ENCODE measurements at regions not wholly inside any gene's neighbourhood (a gene's known extent, or its start where the extent isn't known, plus 50 kb on each side); places are given as distances from the start of the nearest gene placed in this dataset.
A peak's percentile ranks its signal among the peaks of the same experiment; 100 is the strongest.
"Not testable (repeated sequence)": the region's sequence is repeated elsewhere in the genome, so short reads cannot be mapped to it uniquely, and the experiment has no call there.

DNA sequence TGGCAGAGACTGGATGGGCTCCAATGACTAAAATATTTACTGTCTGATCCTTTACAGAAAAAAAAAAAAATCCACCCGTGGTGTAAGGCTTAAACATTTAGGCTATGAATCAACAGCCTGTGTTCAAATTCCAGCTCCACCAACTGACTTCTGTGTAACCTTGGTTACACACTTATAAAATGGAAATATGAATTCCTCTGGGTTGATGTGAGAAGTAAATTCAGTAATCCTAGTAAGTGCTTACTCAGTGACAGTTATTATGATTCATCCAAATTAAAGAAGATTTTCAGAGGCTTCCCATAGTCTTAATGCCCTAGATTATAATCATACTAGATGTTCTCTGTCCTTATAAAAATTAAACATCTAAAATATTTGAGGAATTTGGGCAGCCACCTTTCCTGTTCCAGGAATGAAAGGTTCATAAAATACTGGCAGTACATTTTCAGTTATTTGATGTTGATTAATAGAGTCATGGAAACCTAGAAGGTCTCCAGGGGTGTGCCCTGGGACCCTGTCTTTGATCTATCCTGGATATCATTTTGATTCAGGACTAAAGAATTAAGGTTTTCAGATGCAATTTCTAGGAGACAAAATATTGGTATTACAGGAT, 180.3 kb upstream of the ZNF217 start:
- TF ChIP-seq, protein P1, sequence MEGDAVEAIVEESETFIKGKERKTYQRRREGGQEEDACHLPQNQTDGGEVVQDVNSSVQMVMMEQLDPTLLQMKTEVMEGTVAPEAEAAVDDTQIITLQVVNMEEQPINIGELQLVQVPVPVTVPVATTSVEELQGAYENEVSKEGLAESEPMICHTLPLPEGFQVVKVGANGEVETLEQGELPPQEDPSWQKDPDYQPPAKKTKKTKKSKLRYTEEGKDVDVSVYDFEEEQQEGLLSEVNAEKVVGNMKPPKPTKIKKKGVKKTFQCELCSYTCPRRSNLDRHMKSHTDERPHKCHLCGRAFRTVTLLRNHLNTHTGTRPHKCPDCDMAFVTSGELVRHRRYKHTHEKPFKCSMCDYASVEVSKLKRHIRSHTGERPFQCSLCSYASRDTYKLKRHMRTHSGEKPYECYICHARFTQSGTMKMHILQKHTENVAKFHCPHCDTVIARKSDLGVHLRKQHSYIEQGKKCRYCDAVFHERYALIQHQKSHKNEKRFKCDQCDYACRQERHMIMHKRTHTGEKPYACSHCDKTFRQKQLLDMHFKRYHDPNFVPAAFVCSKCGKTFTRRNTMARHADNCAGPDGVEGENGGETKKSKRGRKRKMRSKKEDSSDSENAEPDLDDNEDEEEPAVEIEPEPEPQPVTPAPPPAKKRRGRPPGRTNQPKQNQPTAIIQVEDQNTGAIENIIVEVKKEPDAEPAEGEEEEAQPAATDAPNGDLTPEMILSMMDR (IDR thresholded peaks at IDR 0.05), result no peak
- intact Hi-C loops (cut with DNase I), result loop anchor here (2.0 to 5.0 kb wide), 3 partner anchors 141 to 197 kb away; partner anchors contain the start of gene ZNF217
- peak overlapping the region; percentile 68 to 72 for H3K27ac ChIP-seq
- no peaks in the 10 kb centered on the region for H3K27me3 ChIP-seq
- no peaks in the 10 kb centered on the region for H3K9me3 ChIP-seq
- H3K4me3 ChIP-seq, result no peak overlapping the region
- no peak for DNase-seq (ENCODE audit: low spot score in 2 of 2)
- peaks cover 0 to 12% of the 10 kb centered on the region in 2 donors for H3K4me1 ChIP-seq
- H3K36me3 ChIP-seq, result no peaks in the 10 kb centered on the region

DNA sequence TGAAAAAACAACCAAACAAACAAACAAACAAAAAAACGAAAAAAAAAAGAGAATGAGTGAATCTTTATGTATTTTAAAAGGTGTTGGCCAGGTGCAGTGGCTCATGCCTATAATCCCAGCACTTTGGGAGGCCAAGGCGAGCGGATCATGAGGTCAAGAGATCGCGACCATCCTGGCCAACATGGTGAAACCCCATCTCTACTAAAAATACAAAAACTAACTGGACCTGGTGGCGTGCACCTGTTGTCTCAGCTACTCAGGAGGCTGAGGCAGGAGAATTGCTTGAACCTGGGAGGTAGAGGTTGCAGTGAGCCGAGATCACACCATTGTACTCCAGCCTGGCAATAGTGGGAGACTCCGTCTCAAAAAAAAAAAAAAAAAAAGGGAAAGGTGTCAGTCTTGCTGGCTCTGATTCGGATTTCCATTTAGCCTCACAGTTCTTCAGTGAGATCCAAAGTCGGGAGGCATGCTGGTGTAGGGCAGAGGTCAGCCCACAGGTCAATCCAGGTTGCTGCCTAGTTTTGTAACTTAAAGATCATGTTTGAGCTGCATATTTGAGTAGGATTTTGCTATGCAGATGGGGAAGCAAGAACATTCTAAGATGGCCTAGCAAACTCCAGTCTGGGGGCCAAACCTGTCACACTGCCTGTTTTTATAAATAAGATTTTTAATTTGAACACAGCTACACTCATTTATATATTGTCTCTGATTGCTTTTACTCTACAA, 179.6 kb upstream of the ZNF217 start:
- DNase-seq (ENCODE audit: low spot score in 2 of 2), result not testable (repeated sequence)
- H3K27ac ChIP-seq, result peak overlapping the region; percentile 68 to 72
- intact Hi-C loops (cut with DNase I), result loop anchor here (5.0 kb wide), 2 partner anchors 181 to 196 kb away; partner anchors contain the start of gene ZNF217

DNA sequence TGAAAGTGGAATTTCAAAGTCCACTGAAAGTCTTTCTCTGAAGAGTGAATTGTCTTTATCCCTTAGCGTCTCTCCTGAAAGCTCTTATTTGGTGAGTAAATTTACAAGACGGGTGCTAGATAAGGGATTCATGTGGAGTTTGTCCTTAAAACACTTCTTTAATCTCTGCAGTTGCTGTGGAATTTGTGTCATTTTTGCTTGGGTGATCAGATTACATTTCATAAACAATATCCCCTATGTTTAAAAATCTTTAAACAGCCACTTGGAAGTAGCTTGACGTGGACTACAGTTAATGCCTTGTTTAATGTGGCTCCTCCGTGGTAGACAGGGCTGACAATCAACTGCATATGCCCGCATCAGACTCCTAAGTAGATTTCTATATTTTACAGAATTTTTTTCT, 175.4 kb upstream of the ZNF217 start:
- no peak overlapping the region for H3K4me3 ChIP-seq
- no peaks in the 10 kb centered on the region for H3K27me3 ChIP-seq
- no peak overlapping the region for H3K27ac ChIP-seq
- no peaks in the 10 kb centered on the region for H3K36me3 ChIP-seq
- TF ChIP-seq, protein P1 (IDR thresholded peaks at IDR 0.05), result no peak
- H3K9me3 ChIP-seq, result no peaks in the 10 kb centered on the region
- intact Hi-C loops (cut with DNase I), result no loop called here
- peaks cover 0 to 9% of the 10 kb centered on the region in 2 donors for H3K4me1 ChIP-seq
- DNase-seq (ENCODE audit: low spot score in 2 of 2), result no peak

More for the DNA sequence above, 179.6 kb upstream of the ZNF217 start:
- H3K4me3 ChIP-seq, H3K9me3 ChIP-seq, H3K27me3 ChIP-seq, H3K36me3 ChIP-seq: not testable (repeated sequence)
- peaks cover 0 to 12% of the 10 kb centered on the region in 2 donors for H3K4me1 ChIP-seq

DNA sequence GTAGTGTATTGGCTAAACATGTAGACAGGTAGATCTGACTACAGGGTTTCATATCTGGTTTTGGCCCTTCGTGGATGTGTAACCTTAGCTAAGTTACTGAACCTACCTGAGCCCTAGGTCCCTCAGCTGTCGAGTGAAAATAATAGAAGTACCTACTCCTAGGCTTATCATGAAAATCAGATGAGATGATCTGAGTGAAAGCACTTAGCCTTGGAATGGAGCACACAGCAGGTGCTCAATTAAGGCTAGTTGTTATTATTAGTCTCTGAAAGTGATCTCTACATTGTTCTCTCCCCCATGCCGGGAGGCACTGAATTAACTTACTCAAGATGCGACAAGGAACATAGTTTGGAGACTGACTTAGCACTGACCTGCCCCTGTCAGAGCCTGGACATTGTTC, 174.7 kb upstream of the ZNF217 start:
- TF ChIP-seq, protein P1 (IDR thresholded peaks at IDR 0.05), result no peak
- Histone ChIP-seq H3K36me3 (no peaks in the 10 kb centered on the region), H3K27me3 (no peaks in the 10 kb centered on the region), H3K4me1 (peaks cover 0 to 4% of the 10 kb centered on the region in 2 donors), H3K9me3 (no peaks in the 10 kb centered on the region), H3K4me3 (no peak overlapping the region), H3K27ac (no peak overlapping the region)
- DNase-seq (ENCODE audit: low spot score in 2 of 2), result no peak
- intact Hi-C loops (cut with DNase I), result no loop called here

DNA sequence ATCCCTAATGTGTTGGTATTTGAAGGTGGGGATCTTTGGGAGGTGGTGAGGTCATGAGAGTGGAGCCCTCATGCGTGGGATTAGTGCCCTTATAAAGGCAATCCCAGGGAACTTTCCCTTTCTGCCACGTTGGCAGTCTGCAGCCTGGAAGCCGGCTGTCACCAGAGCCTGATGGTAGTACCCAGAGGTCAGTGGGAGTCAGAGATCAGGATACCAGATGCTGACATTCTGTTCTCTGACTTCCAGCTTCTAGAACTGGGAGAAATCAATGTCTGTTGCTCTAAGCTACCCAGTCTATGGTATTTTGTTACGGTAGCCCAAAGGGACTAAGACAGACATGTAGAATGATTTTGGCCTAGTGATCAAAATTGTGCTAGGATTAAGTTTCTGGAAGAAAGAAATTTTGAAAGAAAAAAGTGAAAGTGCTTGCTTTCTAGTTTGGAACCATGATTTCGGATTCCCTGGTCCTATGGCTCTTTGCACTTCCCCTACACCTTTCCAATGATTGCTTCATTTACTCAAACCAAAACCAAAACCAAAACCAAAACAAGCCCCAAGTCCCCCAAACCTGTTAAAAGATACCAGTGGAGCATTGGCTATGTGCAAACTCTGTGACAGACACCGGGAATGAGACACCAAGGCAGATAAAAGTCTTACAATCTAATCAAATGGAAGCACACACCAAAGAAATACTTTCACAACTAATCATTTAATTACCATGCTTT, 173.7 kb upstream of the ZNF217 start:
- DNase-seq (ENCODE audit: low spot score in 2 of 2), result no peak
- intact Hi-C loops (cut with DNase I), result no loop called here
- TF ChIP-seq, protein P1 (IDR thresholded peaks at IDR 0.05), result no peak

DNA sequence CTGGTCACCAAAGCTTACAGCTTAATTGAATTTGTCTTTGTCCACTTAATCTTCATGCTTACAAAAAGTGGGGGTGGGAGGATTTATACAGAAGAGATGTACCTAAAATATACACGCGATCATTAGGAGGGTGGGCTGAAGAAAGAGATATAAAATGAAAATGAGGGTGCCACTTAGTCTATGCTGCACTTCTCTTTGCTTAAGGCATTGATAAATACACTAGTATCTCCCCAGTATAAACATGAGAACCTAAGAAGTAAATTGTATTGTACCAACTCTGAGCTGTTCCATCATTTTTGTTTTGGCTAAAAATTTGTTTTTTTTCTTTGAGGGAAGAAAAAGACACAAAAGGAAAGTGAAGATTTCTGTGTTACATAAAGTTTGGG, 170.8 kb upstream of the ZNF217 start:
- H3K4me3 ChIP-seq, result no peak overlapping the region
- H3K4me1 ChIP-seq, result no peaks in the 10 kb centered on the region
- no peaks in the 10 kb centered on the region for H3K27me3 ChIP-seq
- no peak overlapping the region for H3K27ac ChIP-seq
- DNase-seq (ENCODE audit: low spot score in 2 of 2), result no peak
- intact Hi-C loops (cut with DNase I), result no loop called here
- no peaks in the 10 kb centered on the region for H3K36me3 ChIP-seq
- H3K9me3 ChIP-seq, result no peaks in the 10 kb centered on the region
- TF ChIP-seq, protein P1 (IDR thresholded peaks at IDR 0.05), result no peak

More for the DNA sequence above, 173.7 kb upstream of the ZNF217 start:
- Histone ChIP-seq H3K27ac (no peak overlapping the region), H3K36me3 (no peaks in the 10 kb centered on the region), H3K27me3 (no peaks in the 10 kb centered on the region), H3K9me3 (no peaks in the 10 kb centered on the region), H3K4me1 (no peaks in the 10 kb centered on the region), H3K4me3 (no peak overlapping the region)

Data from ascending aorta (tissue), 2 donors.